ENCODE measurements at regions not wholly inside any gene's neighbourhood (a gene's known extent, or its start where the extent isn't known, plus 50 kb on each side); places are given as distances from the start of the nearest gene placed in this dataset.

GRCh38 chr3:194268654-194269512 is 82.2 kb downstream of the CPN2 start:
- H3K36me3 ChIP-seq = no peaks in the 10 kb centered on the region
- WGBS, 5 donors = 82 to 91% (median 88%) methylated on average over 12 of the region's 12 CpGs
- TF ChIP-seq POLR2A (IDR thresholded peaks at IDR 0.05) (no peak), EP300 (IDR thresholded peaks at IDR 0.05) (no peak), CTCF (IDR thresholded peaks at IDR 0.05) (no peak), POLR2AphosphoS5 (IDR thresholded peaks at IDR 0.05) (no peak)
- peak overlapping the region in 4 of 5 donors; percentile 68 to 85 (median 78) for H3K27ac ChIP-seq
- H3K4me3 ChIP-seq = peak overlapping the region in 1 of 4 donors; percentile 19
- no peaks in the 10 kb centered on the region for H3K9me3 ChIP-seq
- intact Hi-C loops (cut with DNase I; ENCODE audit: low total_unique reads) = no loop called here
- no peak for DNase-seq
- H3K4me1 ChIP-seq = peaks cover 27 to 61% (median 42%) of the 10 kb centered on the region in 4 donors
- H3K27me3 ChIP-seq = no peaks in the 10 kb centered on the region

- Histone ChIP-seq H3K27me3 (no peaks in the 10 kb centered on the region), H3K36me3 (no peaks in the 10 kb centered on the region), H3K27ac (peak overlapping the region; percentile 29 to 85 (median 72)), H3K9me3 (no peaks in the 10 kb centered on the region), H3K4me3 (peak overlapping the region in 2 of 4 donors; percentile 1 to 19), H3K4me1 (peaks cover 27 to 62% (median 46%) of the 10 kb centered on the region in 4 donors)
- 18 to 23% (median 21%) methylated on average over 20 to 29 of the region's 29 CpGs for WGBS, 5 donors
- DNase-seq = peak; percentile 58 to 89
- peak; percentile 35 to 81 (median 69) for TF ChIP-seq POLR2AphosphoS5 (IDR thresholded peaks at IDR 0.05)
- TF ChIP-seq CTCF (IDR thresholded peaks at IDR 0.05) = peak in 3 of 7 experiments; percentile 22 to 32 (median 31)
- peak; percentile 86 for TF ChIP-seq EP300 (IDR thresholded peaks at IDR 0.05)
- TF ChIP-seq POLR2A (IDR thresholded peaks at IDR 0.05) = no peak
- intact Hi-C loops (cut with DNase I; ENCODE audit: low total_unique reads) = no loop called here
Observed at GRCh38 chr3:194269610-194270145, 81.5 kb downstream of the CPN2 start.

- Histone ChIP-seq H3K36me3 (no peaks in the 10 kb centered on the region), H3K9me3 (no peaks in the 10 kb centered on the region), H3K4me1 (peaks cover 23 to 59% (median 40%) of the 10 kb centered on the region in 4 donors), H3K4me3 (no peak overlapping the region), H3K27ac (peak overlapping the region; percentile 15 to 85 (median 72)), H3K27me3 (no peaks in the 10 kb centered on the region)
- DNase-seq = peak; percentile 63 to 89
- intact Hi-C loops (cut with DNase I; ENCODE audit: low total_unique reads) = no loop called here
- 33 to 49% (median 40%) methylated on average over 13 to 19 of the region's 19 CpGs for WGBS, 5 donors
- TF ChIP-seq EP300 (IDR thresholded peaks at IDR 0.05) = peak; percentile 91
- no peak for TF ChIP-seq CTCF (IDR thresholded peaks at IDR 0.05)
- no peak for TF ChIP-seq POLR2A (IDR thresholded peaks at IDR 0.05)
- peak; percentile 58 to 87 (median 85) for TF ChIP-seq POLR2AphosphoS5 (IDR thresholded peaks at IDR 0.05)
Observed at GRCh38 chr3:194270627-194271459, 80.3 kb downstream of the CPN2 start.

GRCh38 chr3:194271460-194272035 is 79.6 kb downstream of the CPN2 start:
- Histone ChIP-seq H3K36me3 (no peaks in the 10 kb centered on the region), H3K27me3 (no peaks in the 10 kb centered on the region), H3K9me3 (no peaks in the 10 kb centered on the region), H3K4me1 (peaks cover 23 to 55% (median 42%) of the 10 kb centered on the region in 4 donors), H3K27ac (peak overlapping the region; percentile 0 to 85 (median 72)), H3K4me3 (no peak overlapping the region)
- intact Hi-C loops (cut with DNase I; ENCODE audit: low total_unique reads) = no loop called here
- no peak for DNase-seq
- TF ChIP-seq POLR2A (IDR thresholded peaks at IDR 0.05) (no peak), EP300 (IDR thresholded peaks at IDR 0.05) (no peak), POLR2AphosphoS5 (IDR thresholded peaks at IDR 0.05) (peak in 1 of 3 donors; percentile 2), CTCF (IDR thresholded peaks at IDR 0.05) (no peak)
- WGBS, 5 donors = 63 to 87% (median 77%) methylated on average over 8 to 15 of the region's 15 CpGs
